Gastroesophageal sphincter (tissue), 4 donors: ENCODE measurements at regions not wholly inside any gene's neighbourhood (a gene's known extent, or its start where the extent isn't known, plus 50 kb on each side); places are given as distances from the start of the nearest gene placed in this dataset.

ENCODE experiments used
- ATAC-seq: fragments of 150-250 bp; one replicate; pipeline ENCODE4 v1.9.1; 2016; ENCODE audit warnings: mild to moderate bottlenecking, moderate library complexity
- H3K27ac ChIP-seq, 4 donors: fragments of 200-600 bp; sonication (generic) in 3 of 4; 1 replicate in 3 of 4; 2 replicates in 1 of 4; pipeline ENCODE4 v1.5.1; 2016 to 2019
- H3K27me3 ChIP-seq: fragments of 200-600 bp; sonication (generic); one replicate; pipeline ENCODE4 v1.5.1; 2019
- H3K36me3 ChIP-seq, 2 donors: fragments of 200-600 bp; sonication (generic); one replicate each; pipeline ENCODE4 v1.5.1; 2019; ENCODE audit warnings: control low read depth in 1 of 2
- H3K4me1 ChIP-seq, 3 donors: fragments of 200-600 bp; sonication (generic); 1 replicate in 2 of 3; 2 replicates in 1 of 3; pipeline ENCODE4 v1.5.1; 2016 to 2019; ENCODE audit warnings: control low read depth in 2 of 3
- H3K4me3 ChIP-seq, 2 donors: fragments of 200-600 bp; sonication (generic); one replicate each; pipeline ENCODE4 v1.5.1; 2019; ENCODE audit warnings: mild to moderate bottlenecking in 1 of 2, moderate library complexity in 1 of 2
- H3K9me3 ChIP-seq, 3 donors: fragments of 200-600 bp; sonication (generic); one replicate each; pipeline ENCODE4 v1.5.1; 2017 to 2019; ENCODE audit warnings: control low read depth in 2 of 3
- EP300 ChIP-seq: sonication (generic); formaldehyde crosslinking; IDR thresholded peaks from one replicate; pipeline ENCODE4 v1.6.1; 2017; ENCODE audit warnings: antibody characterized with exemption, mild to moderate bottlenecking
- POLR2A ChIP-seq, 2 donors: fragments of 450-650 bp; IDR thresholded peaks; one replicate each; pipeline ENCODE4 v1.6.1; 2017; ENCODE audit warnings: antibody characterized with exemption in 2 of 2, mild to moderate bottlenecking in 2 of 2, moderate library complexity in 1 of 2
- POLR2AphosphoS5 ChIP-seq: sonication (generic); formaldehyde crosslinking; IDR thresholded peaks from one replicate; pipeline ENCODE4 v1.6.1; 2017; ENCODE audit warnings: antibody characterized with exemption
- WGBS, 2 donors: methylation state at CpG; one replicate each; pipeline ENCODE4 v1.1.5; 2018; ENCODE audit warnings: low coverage in 1 of 2; 5-methylcytosine and 5-hydroxymethylcytosine counted together
- TF ChIP-seq, protein P1 (sequence below), 4 experiments: fragments of 200-600 bp in 2 of 4; fragments of 450-650 bp in 2 of 4; sonication (generic) in 1 of 4; IDR thresholded peaks; one replicate each; pipeline ENCODE4 v1.5.1; 2017 to 2019; ENCODE audit warnings: antibody characterized with exemption in 4 of 4, mild to moderate bottlenecking in 2 of 4, moderate library complexity in 2 of 4

DNA sequence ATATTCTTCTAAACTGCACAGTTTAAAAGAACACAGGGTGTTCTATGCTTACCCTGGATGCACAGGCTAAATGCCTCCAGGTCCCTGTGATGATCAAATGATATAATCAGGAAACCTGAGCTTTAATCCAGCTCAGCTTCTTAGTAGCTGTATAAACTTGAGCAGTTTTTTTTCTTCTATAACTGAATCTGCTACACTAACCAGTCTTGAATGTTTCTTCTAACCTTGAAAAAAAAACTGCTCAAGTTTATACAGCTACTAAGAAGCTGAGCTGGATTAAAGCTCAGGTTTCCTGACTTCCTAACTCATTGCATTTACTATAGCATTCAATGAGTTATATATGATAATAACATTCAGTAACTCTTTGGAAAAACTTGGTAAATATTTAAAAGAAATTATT, 358.2 kb downstream of the CD109 start:
- TF ChIP-seq EP300 (no peak), POLR2A (IDR thresholded peaks at IDR 0.05) (no peak), POLR2AphosphoS5 (no peak)
- TF ChIP-seq, protein P1, sequence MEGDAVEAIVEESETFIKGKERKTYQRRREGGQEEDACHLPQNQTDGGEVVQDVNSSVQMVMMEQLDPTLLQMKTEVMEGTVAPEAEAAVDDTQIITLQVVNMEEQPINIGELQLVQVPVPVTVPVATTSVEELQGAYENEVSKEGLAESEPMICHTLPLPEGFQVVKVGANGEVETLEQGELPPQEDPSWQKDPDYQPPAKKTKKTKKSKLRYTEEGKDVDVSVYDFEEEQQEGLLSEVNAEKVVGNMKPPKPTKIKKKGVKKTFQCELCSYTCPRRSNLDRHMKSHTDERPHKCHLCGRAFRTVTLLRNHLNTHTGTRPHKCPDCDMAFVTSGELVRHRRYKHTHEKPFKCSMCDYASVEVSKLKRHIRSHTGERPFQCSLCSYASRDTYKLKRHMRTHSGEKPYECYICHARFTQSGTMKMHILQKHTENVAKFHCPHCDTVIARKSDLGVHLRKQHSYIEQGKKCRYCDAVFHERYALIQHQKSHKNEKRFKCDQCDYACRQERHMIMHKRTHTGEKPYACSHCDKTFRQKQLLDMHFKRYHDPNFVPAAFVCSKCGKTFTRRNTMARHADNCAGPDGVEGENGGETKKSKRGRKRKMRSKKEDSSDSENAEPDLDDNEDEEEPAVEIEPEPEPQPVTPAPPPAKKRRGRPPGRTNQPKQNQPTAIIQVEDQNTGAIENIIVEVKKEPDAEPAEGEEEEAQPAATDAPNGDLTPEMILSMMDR (IDR thresholded peaks at IDR 0.05): no peak

DNA sequence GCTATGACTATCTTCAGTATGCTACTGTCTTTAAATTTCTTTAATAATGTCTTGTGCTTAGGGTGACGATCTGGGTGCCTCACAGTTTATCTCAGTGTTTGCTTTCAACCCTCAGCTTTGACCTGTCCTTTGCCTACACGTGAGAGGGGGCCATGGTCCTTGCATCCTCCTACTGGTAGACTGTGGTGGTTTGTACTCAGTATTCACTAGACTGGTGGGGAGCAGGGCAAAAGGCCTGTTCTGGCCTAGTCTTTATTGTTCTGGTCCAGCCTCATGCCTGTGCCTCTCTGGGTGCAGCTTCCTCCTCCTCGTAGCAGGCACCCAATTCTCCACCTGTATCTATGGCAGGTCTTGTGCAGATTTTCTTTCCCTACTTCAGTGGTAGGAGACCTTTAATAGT, 354.9 kb downstream of the CD109 start:
- ATAC-seq: no peak
- 74 to 95% methylated on average over 2 to 3 of the region's 3 CpGs for WGBS, 2 donors
- no peaks in the 10 kb centered on the region for H3K36me3 ChIP-seq
- H3K9me3 ChIP-seq: peaks cover 0 to 6% (median 0%) of the 10 kb centered on the region in 3 donors
- no peaks in the 10 kb centered on the region for H3K4me1 ChIP-seq
- no peak overlapping the region for H3K4me3 ChIP-seq
- no peak overlapping the region for H3K27ac ChIP-seq
- TF ChIP-seq, protein P1 (IDR thresholded peaks at IDR 0.05): no peak
- H3K27me3 ChIP-seq: no peaks in the 10 kb centered on the region

More for the DNA sequence above, 358.2 kb downstream of the CD109 start:
- Histone ChIP-seq H3K4me1 (no peaks in the 10 kb centered on the region), H3K9me3 (no peaks in the 10 kb centered on the region), H3K4me3 (no peak overlapping the region), H3K36me3 (no peaks in the 10 kb centered on the region), H3K27ac (no peak overlapping the region), H3K27me3 (no peaks in the 10 kb centered on the region)
- no peak for ATAC-seq

DNA sequence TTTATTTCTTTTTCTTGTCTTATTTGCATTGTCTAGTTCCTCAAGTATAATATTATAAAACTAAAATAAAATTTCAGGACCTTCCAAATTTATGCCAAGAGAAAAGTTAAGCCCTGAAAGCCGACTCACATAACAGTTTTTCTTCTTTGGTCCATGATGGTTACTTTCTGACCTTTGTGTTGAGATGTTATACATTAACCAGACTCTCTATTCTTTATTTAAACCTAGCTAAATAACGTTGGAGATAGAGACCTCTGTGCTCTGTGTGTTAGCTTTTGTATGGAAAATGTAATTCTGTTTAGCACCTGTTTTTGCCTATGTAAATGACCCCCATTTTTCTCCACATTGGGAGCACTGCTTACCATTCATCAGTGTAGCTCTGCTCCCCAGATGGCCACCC, 352.4 kb downstream of the CD109 start:
- Histone ChIP-seq H3K4me3 (no peak overlapping the region), H3K9me3 (peaks cover 0 to 6% (median 0%) of the 10 kb centered on the region in 3 donors)
- 43 to 52% methylated on average over 2 of the region's 2 CpGs for WGBS, 2 donors

DNA sequence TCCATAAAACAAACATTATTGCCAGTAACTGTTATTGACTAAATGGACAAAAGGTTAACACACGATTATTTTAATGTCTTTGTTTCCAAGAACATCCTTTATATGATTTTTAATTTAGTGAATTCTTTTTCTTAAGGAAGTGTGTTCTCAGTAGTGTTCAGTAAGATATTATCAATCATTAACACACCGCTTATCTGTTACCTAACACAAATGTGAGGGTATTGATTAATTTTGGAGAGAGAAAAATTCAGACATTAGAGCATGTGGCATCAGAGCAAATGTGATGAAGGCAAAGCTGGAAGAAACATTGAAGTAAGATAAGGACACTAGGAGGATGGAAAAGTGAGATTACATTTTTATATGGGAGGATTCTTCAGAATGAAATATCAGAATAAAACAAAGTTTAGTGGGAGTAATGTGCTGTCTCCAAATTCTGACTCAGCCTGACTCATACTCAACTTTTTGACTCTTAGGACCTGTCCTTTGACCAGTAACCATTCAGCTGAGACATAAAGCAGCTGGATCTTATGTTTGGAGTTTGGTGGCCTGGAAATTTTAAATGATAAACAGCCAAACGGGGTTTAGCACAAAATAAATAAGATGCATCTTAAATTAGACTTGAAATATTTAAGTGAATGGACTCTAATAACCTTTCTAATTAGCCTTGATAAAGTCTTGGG, 348.6 kb downstream of the CD109 start:
- no peaks in the 10 kb centered on the region for H3K4me1 ChIP-seq
- ATAC-seq: no peak
- H3K9me3 ChIP-seq: peaks cover 0 to 6% (median 0%) of the 10 kb centered on the region in 3 donors
- no peak overlapping the region for H3K27ac ChIP-seq
- no peak overlapping the region for H3K4me3 ChIP-seq
- WGBS, 2 donors: 40 to 43% methylated on average over 3 of the region's 3 CpGs
- TF ChIP-seq EP300: no peak
- no peaks in the 10 kb centered on the region for H3K27me3 ChIP-seq
- H3K36me3 ChIP-seq: no peaks in the 10 kb centered on the region

More for the DNA sequence above, 352.4 kb downstream of the CD109 start:
- TF ChIP-seq POLR2A (IDR thresholded peaks at IDR 0.05) (no peak), POLR2AphosphoS5 (no peak), EP300 (no peak)
- TF ChIP-seq, protein P1 (IDR thresholded peaks at IDR 0.05): no peak
- no peaks in the 10 kb centered on the region for H3K36me3 ChIP-seq
- H3K4me1 ChIP-seq: no peaks in the 10 kb centered on the region
- no peaks in the 10 kb centered on the region for H3K27me3 ChIP-seq
- H3K27ac ChIP-seq: no peak overlapping the region
- ATAC-seq: no peak

DNA sequence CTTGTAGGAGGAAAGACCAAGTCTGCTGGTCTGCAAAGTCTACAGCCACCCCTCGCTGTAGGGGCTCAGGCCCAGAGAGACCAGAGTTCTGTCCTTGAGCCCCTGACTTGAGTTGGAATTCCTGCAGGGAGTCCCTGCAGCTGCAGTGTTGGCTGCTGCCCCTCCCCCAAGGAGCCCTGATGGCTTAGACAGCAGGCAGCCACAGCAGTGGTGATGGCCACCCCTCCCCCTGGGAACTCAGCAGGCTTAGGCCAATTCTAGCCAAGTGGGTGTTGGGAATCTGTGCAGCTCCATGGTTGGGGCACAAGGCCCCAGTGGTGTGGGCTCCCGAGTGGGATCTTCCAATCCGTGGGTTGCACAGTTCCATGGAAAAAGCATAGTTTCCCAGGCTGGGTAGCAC, 345.4 kb downstream of the CD109 start:
- WGBS, 2 donors: 80% methylated on average over 1 of the region's 3 CpGs; no CpG with 5 or more reads in 1 of the 2 donors
- Histone ChIP-seq H3K9me3 (no peaks in the 10 kb centered on the region), H3K4me1 (no peaks in the 10 kb centered on the region), H3K4me3 (no peak overlapping the region), H3K27ac (no peak overlapping the region), H3K27me3 (no peaks in the 10 kb centered on the region), H3K36me3 (no peaks in the 10 kb centered on the region)
- no peak for TF ChIP-seq POLR2AphosphoS5
- no peak for TF ChIP-seq EP300
- TF ChIP-seq, protein P1 (IDR thresholded peaks at IDR 0.05): no peak
- TF ChIP-seq POLR2A (IDR thresholded peaks at IDR 0.05): no peak
- ATAC-seq: no peak
